ENCODE measurements at regions not wholly inside any gene's neighbourhood (a gene's known extent, or its start where the extent isn't known, plus 50 kb on each side); places are given as distances from the start of the nearest gene placed in this dataset.

DNA sequence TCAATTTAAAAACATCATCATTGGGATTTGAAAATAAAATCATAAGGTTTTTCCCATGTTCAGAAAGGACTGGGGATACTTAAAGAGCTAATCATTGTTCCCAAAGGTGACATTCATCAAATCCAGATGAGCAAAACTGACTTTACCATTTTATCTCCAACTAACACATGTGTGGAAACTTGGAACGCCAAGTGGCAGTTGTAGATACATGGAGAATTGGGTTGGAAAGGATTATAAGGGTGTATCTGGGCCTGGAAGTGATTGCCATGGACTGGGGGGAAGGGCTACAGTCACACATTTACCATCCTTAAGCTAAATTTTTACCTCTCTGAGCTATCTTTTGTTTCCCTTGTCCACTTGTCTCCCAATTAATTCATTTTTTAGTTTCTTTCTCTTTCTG lies 203.4 kb downstream of the SLC39A8 start:
- WGBS = 79% methylated on average over 1 of the region's 1 CpG
- H3K9me3 ChIP-seq (ENCODE audit: control insufficient read depth in 4 of 4, low read length in 3 of 4) = no peaks in the 10 kb centered on the region
- no peak for TF ChIP-seq HNF4A (conservative IDR thresholded peaks at IDR 0.05)
- TF ChIP-seq, protein P1, sequence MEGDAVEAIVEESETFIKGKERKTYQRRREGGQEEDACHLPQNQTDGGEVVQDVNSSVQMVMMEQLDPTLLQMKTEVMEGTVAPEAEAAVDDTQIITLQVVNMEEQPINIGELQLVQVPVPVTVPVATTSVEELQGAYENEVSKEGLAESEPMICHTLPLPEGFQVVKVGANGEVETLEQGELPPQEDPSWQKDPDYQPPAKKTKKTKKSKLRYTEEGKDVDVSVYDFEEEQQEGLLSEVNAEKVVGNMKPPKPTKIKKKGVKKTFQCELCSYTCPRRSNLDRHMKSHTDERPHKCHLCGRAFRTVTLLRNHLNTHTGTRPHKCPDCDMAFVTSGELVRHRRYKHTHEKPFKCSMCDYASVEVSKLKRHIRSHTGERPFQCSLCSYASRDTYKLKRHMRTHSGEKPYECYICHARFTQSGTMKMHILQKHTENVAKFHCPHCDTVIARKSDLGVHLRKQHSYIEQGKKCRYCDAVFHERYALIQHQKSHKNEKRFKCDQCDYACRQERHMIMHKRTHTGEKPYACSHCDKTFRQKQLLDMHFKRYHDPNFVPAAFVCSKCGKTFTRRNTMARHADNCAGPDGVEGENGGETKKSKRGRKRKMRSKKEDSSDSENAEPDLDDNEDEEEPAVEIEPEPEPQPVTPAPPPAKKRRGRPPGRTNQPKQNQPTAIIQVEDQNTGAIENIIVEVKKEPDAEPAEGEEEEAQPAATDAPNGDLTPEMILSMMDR (IDR thresholded peaks at IDR 0.05; ENCODE audit: low read depth, low read length, missing input control) = no peak

DNA sequence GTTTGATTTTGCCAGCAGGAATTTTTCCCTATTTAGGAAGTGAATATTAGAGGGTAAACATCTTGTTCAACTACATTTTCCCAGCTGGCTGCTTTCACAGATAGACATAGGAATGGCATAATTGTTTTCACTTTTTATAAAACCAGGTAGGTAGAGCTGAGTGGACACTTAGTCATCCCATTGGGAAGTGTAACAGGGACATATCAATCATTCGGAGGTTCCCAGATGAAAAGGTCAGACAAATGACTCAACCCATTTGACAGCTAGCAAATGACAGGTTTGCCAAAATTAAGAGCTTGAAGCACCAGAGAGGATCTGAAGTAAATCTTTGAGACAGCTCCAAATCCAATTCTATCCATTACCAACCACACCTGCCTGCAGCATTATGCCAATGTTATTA lies 205.3 kb downstream of the SLC39A8 start:
- Histone ChIP-seq H3K9me3 (ENCODE audit: control insufficient read depth in 4 of 4, low read length in 3 of 4) (no peaks in the 10 kb centered on the region), H3K36me3 (ENCODE audit: control insufficient read depth in 4 of 4, insufficient read depth in 3 of 4, low read depth in 1 of 4, low read length in 3 of 4) (no peaks in the 10 kb centered on the region), H3K27ac (ENCODE audit: low read depth in 1 of 2, low read length in 2 of 2) (no peak overlapping the region), H3K4me1 (ENCODE audit: control insufficient read depth in 4 of 4, insufficient read depth in 4 of 4, low read length in 3 of 4) (no peaks in the 10 kb centered on the region), H3K27me3 (ENCODE audit: control insufficient read depth in 4 of 4, insufficient read depth in 4 of 4, low read length in 3 of 4) (no peaks in the 10 kb centered on the region), H3K4me3 (ENCODE audit: low read depth in 1 of 3, low read length in 3 of 3) (no peak overlapping the region), H3K9ac (ENCODE audit: low read depth in 1 of 2, low read length in 2 of 2) (no peak overlapping the region)
- TF ChIP-seq, protein P1 (IDR thresholded peaks at IDR 0.05; ENCODE audit: low read depth, low read length, missing input control) = no peak
- TF ChIP-seq HNF4A (conservative IDR thresholded peaks at IDR 0.05) (no peak), NR2F2 (IDR thresholded peaks at IDR 0.05) (no peak), GABPA (IDR thresholded peaks at IDR 0.05 in 1 of 2, conservative IDR thresholded peaks at IDR 0.05 in 1 of 2) (no peak), SP1 (IDR thresholded peaks at IDR 0.05) (no peak)
- TF ChIP-seq, protein P2, sequence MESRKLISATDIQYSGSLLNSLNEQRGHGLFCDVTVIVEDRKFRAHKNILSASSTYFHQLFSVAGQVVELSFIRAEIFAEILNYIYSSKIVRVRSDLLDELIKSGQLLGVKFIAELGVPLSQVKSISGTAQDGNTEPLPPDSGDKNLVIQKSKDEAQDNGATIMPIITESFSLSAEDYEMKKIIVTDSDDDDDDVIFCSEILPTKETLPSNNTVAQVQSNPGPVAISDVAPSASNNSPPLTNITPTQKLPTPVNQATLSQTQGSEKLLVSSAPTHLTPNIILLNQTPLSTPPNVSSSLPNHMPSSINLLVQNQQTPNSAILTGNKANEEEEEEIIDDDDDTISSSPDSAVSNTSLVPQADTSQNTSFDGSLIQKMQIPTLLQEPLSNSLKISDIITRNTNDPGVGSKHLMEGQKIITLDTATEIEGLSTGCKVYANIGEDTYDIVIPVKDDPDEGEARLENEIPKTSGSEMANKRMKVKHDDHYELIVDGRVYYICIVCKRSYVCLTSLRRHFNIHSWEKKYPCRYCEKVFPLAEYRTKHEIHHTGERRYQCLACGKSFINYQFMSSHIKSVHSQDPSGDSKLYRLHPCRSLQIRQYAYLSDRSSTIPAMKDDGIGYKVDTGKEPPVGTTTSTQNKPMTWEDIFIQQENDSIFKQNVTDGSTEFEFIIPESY (IDR thresholded peaks at IDR 0.05) = no peak
- TF ChIP-seq, protein P3, sequence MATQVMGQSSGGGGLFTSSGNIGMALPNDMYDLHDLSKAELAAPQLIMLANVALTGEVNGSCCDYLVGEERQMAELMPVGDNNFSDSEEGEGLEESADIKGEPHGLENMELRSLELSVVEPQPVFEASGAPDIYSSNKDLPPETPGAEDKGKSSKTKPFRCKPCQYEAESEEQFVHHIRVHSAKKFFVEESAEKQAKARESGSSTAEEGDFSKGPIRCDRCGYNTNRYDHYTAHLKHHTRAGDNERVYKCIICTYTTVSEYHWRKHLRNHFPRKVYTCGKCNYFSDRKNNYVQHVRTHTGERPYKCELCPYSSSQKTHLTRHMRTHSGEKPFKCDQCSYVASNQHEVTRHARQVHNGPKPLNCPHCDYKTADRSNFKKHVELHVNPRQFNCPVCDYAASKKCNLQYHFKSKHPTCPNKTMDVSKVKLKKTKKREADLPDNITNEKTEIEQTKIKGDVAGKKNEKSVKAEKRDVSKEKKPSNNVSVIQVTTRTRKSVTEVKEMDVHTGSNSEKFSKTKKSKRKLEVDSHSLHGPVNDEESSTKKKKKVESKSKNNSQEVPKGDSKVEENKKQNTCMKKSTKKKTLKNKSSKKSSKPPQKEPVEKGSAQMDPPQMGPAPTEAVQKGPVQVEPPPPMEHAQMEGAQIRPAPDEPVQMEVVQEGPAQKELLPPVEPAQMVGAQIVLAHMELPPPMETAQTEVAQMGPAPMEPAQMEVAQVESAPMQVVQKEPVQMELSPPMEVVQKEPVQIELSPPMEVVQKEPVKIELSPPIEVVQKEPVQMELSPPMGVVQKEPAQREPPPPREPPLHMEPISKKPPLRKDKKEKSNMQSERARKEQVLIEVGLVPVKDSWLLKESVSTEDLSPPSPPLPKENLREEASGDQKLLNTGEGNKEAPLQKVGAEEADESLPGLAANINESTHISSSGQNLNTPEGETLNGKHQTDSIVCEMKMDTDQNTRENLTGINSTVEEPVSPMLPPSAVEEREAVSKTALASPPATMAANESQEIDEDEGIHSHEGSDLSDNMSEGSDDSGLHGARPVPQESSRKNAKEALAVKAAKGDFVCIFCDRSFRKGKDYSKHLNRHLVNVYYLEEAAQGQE (IDR thresholded peaks at IDR 0.05) = no peak
- DNase-seq (ENCODE audit: low spot score) = no peak
- 77% methylated on average over 1 of the region's 1 CpG for WGBS

More for the DNA sequence above, 203.4 kb downstream of the SLC39A8 start:
- Histone ChIP-seq H3K4me3 (ENCODE audit: low read depth in 1 of 3, low read length in 3 of 3) (no peak overlapping the region), H3K27ac (ENCODE audit: low read depth in 1 of 2, low read length in 2 of 2) (no peak overlapping the region), H3K36me3 (ENCODE audit: control insufficient read depth in 4 of 4, insufficient read depth in 3 of 4, low read depth in 1 of 4, low read length in 3 of 4) (no peaks in the 10 kb centered on the region), H3K4me1 (ENCODE audit: control insufficient read depth in 4 of 4, insufficient read depth in 4 of 4, low read length in 3 of 4) (no peaks in the 10 kb centered on the region), H3K27me3 (ENCODE audit: control insufficient read depth in 4 of 4, insufficient read depth in 4 of 4, low read length in 3 of 4) (no peaks in the 10 kb centered on the region), H3K9ac (ENCODE audit: low read depth in 1 of 2, low read length in 2 of 2) (no peak overlapping the region)
- no peak for DNase-seq (ENCODE audit: low spot score)
